H9 (cell line): ENCODE measurements at regions not wholly inside any gene's neighbourhood (a gene's known extent, or its start where the extent isn't known, plus 50 kb on each side); places are given as distances from the start of the nearest gene placed in this dataset.

Source experiments
- DNase-seq: peaks from one replicate; pipeline ENCODE4 v3.0.0-alpha.2; 2017
- H2AFZ ChIP-seq: one replicate; pipeline ENCODE4 v1.6.1; 2013; ENCODE audit warnings: mild to moderate bottlenecking, low read length, control low read depth, moderate library complexity
- H2AK5ac ChIP-seq: 2 replicates; pipeline ENCODE4 v1.6.1; 2013; ENCODE audit warnings: low read length, control low read depth, mixed read lengths; ENCODE audit not compliant: insufficient read length
- H2BK120ac ChIP-seq: one replicate; pipeline ENCODE4 v1.6.1; 2013; ENCODE audit warnings: low read depth, mild to moderate bottlenecking, low read length, control low read depth, inconsistent platforms; ENCODE audit not compliant: poor library complexity, severe bottlenecking
- H2BK12ac ChIP-seq: 2 replicates; pipeline ENCODE4 v1.6.1; 2013; ENCODE audit warnings: low read length, control low read depth, mixed read lengths, low read depth; ENCODE audit not compliant: insufficient read length
- H2BK15ac ChIP-seq: 2 replicates; pipeline ENCODE4 v1.6.1; 2013; ENCODE audit warnings: low read depth, low read length, control low read depth
- H2BK20ac ChIP-seq: one replicate; pipeline ENCODE4 v1.6.1; 2013; ENCODE audit warnings: low read depth, mild to moderate bottlenecking, low read length, control low read depth, inconsistent platforms; ENCODE audit not compliant: poor library complexity, severe bottlenecking
- H2BK5ac ChIP-seq: 2 replicates; pipeline ENCODE4 v1.6.1; 2013; ENCODE audit warnings: low read length, control low read depth, mixed read lengths; ENCODE audit not compliant: insufficient read length
- H3K14ac ChIP-seq: 2 replicates; pipeline ENCODE4 v1.6.1; 2013; ENCODE audit warnings: low read length, control low read depth; ENCODE audit not compliant: insufficient read depth
- H3K18ac ChIP-seq: 2 replicates; pipeline ENCODE4 v1.6.1; 2013; ENCODE audit warnings: low read depth, mild to moderate bottlenecking, mixed read lengths, low read length, control low read depth; ENCODE audit not compliant: insufficient read length
- H3K23ac ChIP-seq: 2 replicates; pipeline ENCODE4 v1.6.1; 2013; ENCODE audit warnings: low read length, control low read depth, mixed read lengths, low read depth; ENCODE audit not compliant: insufficient read length
- H3K23me2 ChIP-seq: 2 replicates; pipeline ENCODE4 v1.6.1; 2013; ENCODE audit warnings: low read depth, mild to moderate bottlenecking, mixed read lengths, low read length, control low read depth; ENCODE audit not compliant: insufficient read length, poor library complexity, severe bottlenecking
- H3K27ac ChIP-seq: 2 replicates; pipeline ENCODE4 v1.5.1; 2013; ENCODE audit warnings: low read length, control low read depth, mixed read lengths, low read depth; ENCODE audit not compliant: insufficient read length
- H3K27me3 ChIP-seq: 2 replicates; pipeline ENCODE4 v1.6.1; 2013; ENCODE audit warnings: low read length, control low read depth, inconsistent platforms; ENCODE audit not compliant: insufficient read depth
- H3K4ac ChIP-seq: 2 replicates; pipeline ENCODE4 v1.6.1; 2013; ENCODE audit warnings: low read depth, mild to moderate bottlenecking, control low read depth, inconsistent platforms, low read length, moderate library complexity
- H3K4me1 ChIP-seq: 2 replicates; pipeline ENCODE4 v1.6.1; 2013; ENCODE audit warnings: low read length, control low read depth, inconsistent platforms; ENCODE audit not compliant: insufficient read depth
- H3K4me2 ChIP-seq: 2 replicates; pipeline ENCODE4 v1.6.1; 2013; ENCODE audit warnings: low read length, control low read depth, mixed read lengths; ENCODE audit not compliant: insufficient read length, insufficient read depth
- H3K56ac ChIP-seq: 2 replicates; pipeline ENCODE4 v1.6.1; 2013; ENCODE audit warnings: low read depth, mild to moderate bottlenecking, mixed read lengths, low read length, control low read depth; ENCODE audit not compliant: insufficient read length
- H3K79me1 ChIP-seq: 2 replicates; pipeline ENCODE4 v1.6.1; 2013; ENCODE audit warnings: low read depth, mild to moderate bottlenecking, moderate library complexity, low read length, control low read depth, inconsistent platforms; ENCODE audit not compliant: insufficient read depth, poor library complexity, severe bottlenecking
- H3K79me2 ChIP-seq: 2 replicates; pipeline ENCODE4 v1.6.1; 2013; ENCODE audit warnings: low read length, control low read depth, inconsistent platforms; ENCODE audit not compliant: insufficient read depth
- H3K9ac ChIP-seq: 2 replicates; pipeline ENCODE4 v1.6.1; 2013; ENCODE audit warnings: low read length, control low read depth, mixed read lengths; ENCODE audit not compliant: insufficient read length; ENCODE audit errors: extremely low read depth
- H3K9me3 ChIP-seq: one replicate; pipeline ENCODE4 v1.6.1; 2013; ENCODE audit warnings: low read depth, low read length, inconsistent platforms; ENCODE audit not compliant: control insufficient read depth
- H3T11ph ChIP-seq: one replicate; pipeline ENCODE4 v1.6.1; 2013; ENCODE audit warnings: mild to moderate bottlenecking, low read length, control low read depth, inconsistent platforms
- H4K20me1 ChIP-seq: one replicate; pipeline ENCODE4 v1.6.1; 2013; ENCODE audit not compliant: control insufficient read depth, insufficient read length, insufficient read depth
- H4K5ac ChIP-seq: 2 replicates; pipeline ENCODE4 v1.6.1; 2013; ENCODE audit warnings: low read depth, mild to moderate bottlenecking, mixed read lengths, low read length, control low read depth; ENCODE audit not compliant: insufficient read length
- H4K8ac ChIP-seq: replicated peaks from 2 replicates; pipeline ENCODE4 v1.6.1; 2013; ENCODE audit warnings: low read length, control low read depth, mixed read lengths, low read depth; ENCODE audit not compliant: insufficient read length
- H4K91ac ChIP-seq: 2 replicates; pipeline ENCODE4 v1.6.1; 2013; ENCODE audit warnings: low read depth, mild to moderate bottlenecking, moderate library complexity, mixed read lengths, low read length, control low read depth; ENCODE audit not compliant: insufficient read length
- H3K27ac Mint-ChIP-seq, 3 experiments: 2 replicates in 2 of 3; 3 replicates in 1 of 3; pipeline ENCODE4 v1.8.0; 2020 to 2021; ENCODE audit warnings: mixed read lengths in 3 of 3, mild to moderate bottlenecking in 1 of 3, moderate library complexity in 1 of 3
- H3K27me3 Mint-ChIP-seq: 2 replicates; pipeline ENCODE4 v1.8.0; 2021; ENCODE audit warnings: low read depth, mild to moderate bottlenecking, moderate library complexity, mixed read lengths
- H3K36me3 Mint-ChIP-seq, 3 experiments: 2 replicates in 2 of 3; 3 replicates in 1 of 3; pipeline ENCODE4 v1.8.0; 2020 to 2021; ENCODE audit warnings: low read depth in 3 of 3, mixed read lengths in 3 of 3; ENCODE audit not compliant: insufficient read depth in 1 of 3
- H3K4me1 Mint-ChIP-seq, 2 experiments: 2 replicates each; pipeline ENCODE4 v1.8.0; 2020; ENCODE audit warnings: mixed read lengths in 2 of 2
- H3K4me3 Mint-ChIP-seq, 2 experiments: 2 replicates in 1 of 2; 3 replicates in 1 of 2; pipeline ENCODE4 v1.8.0; 2020 to 2021; ENCODE audit warnings: mild to moderate bottlenecking in 2 of 2, mixed read lengths in 2 of 2, moderate library complexity in 1 of 2
- H3K9me3 Mint-ChIP-seq, 2 experiments: 2 replicates in 1 of 2; 3 replicates in 1 of 2; pipeline ENCODE4 v1.8.0; 2020; ENCODE audit warnings: mild to moderate bottlenecking in 2 of 2, mixed read lengths in 2 of 2, moderate library complexity in 1 of 2
- CTCF ChIP-seq: fragments of 200-600 bp; sonication (generic); conservative IDR thresholded peaks from 3 replicates; pipeline ENCODE4 v1.8.0; 2021; ENCODE audit warnings: antibody characterized with exemption, mild to moderate bottlenecking
- WGBS: extraction: QIAGEN DNeasy Blood & Tissue Kit; methylation state at CpG from one replicate; pipeline ENCODE4 v1.1.7; 2013; ENCODE audit warnings: missing lambda C conversion rate, low lambda C conversion rate, mixed read lengths; ENCODE audit not compliant: insufficient read length; ENCODE audit errors: extremely low coverage; 5-methylcytosine and 5-hydroxymethylcytosine counted together

DNA sequence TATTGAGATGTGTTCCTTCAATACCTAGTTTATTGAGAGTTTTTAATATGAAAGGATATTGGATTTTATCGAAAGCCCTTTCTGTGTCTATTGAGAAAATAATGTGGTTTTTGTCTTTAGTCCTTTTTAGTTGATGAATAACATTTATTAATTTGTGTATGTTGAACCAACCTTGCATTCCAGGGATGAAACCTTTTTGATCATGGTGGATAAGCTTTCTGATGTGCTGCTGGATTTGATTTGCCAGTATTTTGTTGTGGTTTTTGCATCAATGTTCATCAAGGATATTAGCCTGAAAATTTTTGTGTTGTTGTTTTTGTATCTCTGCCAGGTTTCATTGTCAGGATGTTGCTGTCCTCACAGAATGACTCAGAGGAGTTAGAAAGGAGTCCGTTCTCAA, 1710.4 kb downstream of the SUCLG1 start:
- Histone ChIP-seq H3T11ph (no peak overlapping the region), H2BK12ac (no peak overlapping the region), H4K91ac (no peak overlapping the region), H3K56ac (no peak overlapping the region), H3K23me2 (no peaks in the 10 kb centered on the region), H2AFZ (no peak overlapping the region), H3K14ac (no peak overlapping the region), H3K79me2 (no peaks in the 10 kb centered on the region), H3K4me2 (no peak overlapping the region), H3K23ac (no peak overlapping the region), H4K8ac (no peak overlapping the region), H2BK5ac (no peak overlapping the region), H3K27me3 (no peaks in the 10 kb centered on the region), H3K79me1 (no peaks in the 10 kb centered on the region), H3K9me3 (no peaks in the 10 kb centered on the region), H3K4ac (no peak overlapping the region), H2AK5ac (no peak overlapping the region), H2BK15ac (no peak overlapping the region), H3K9ac (no peak overlapping the region), H2BK20ac (no peak overlapping the region), H2BK120ac (no peak overlapping the region), H3K4me1 (no peaks in the 10 kb centered on the region), H3K27ac (no peak overlapping the region), H3K18ac (no peak overlapping the region), H4K5ac (no peak overlapping the region), H4K20me1 (no peaks in the 10 kb centered on the region)
- no peak for TF ChIP-seq CTCF
- no CpG with 5 or more reads among the region's 2 CpGs for WGBS
- H3K4me3 Mint-ChIP-seq = no peak overlapping the region
- no peak for DNase-seq
- H3K9me3 Mint-ChIP-seq = peaks cover 32 to 34% of the 10 kb centered on the region in 2 experiments
- no peaks in the 10 kb centered on the region; a peak in 1 of 4 replicates for H3K4me1 Mint-ChIP-seq
- H3K36me3 Mint-ChIP-seq = peaks cover 10 to 23% (median 13%) of the 10 kb centered on the region in 3 experiments
- H3K27ac Mint-ChIP-seq = no peak overlapping the region
- no peaks in the 10 kb centered on the region for H3K27me3 Mint-ChIP-seq
